Astrocyte (in vitro differentiated cells and primary cell): ENCODE measurements at regions not wholly inside any gene's neighbourhood (a gene's known extent, or its start where the extent isn't known, plus 50 kb on each side); places are given as distances from the start of the nearest gene placed in this dataset.

Source experiments
- DNase-seq: peaks from one replicate; pipeline ENCODE4 v3.0.0-alpha.2; 2010; ENCODE audit warnings: low read depth
- FAIRE-seq: peaks from 2 replicates; lab custom pipeline; 2011; peaks lifted over from hg19 to GRCh38; lab: Jason Lieb, UNC
- H2AFZ ChIP-seq: 2 replicates; pipeline ENCODE4 v1.6.0; 2012; ENCODE audit warnings: low read depth, low read length, inconsistent platforms
- H3K27ac ChIP-seq: 2 replicates; pipeline ENCODE4 v1.5.1; 2011; ENCODE audit warnings: low read depth, low read length, inconsistent platforms
- H3K27me3 ChIP-seq: 2 replicates; pipeline ENCODE4 v1.6.0; 2011; ENCODE audit warnings: low read length, inconsistent platforms; ENCODE audit not compliant: insufficient read depth
- H3K36me3 ChIP-seq: 2 replicates; pipeline ENCODE4 v1.5.1; 2011; ENCODE audit warnings: low read length, inconsistent platforms; ENCODE audit not compliant: insufficient read depth
- H3K4me1 ChIP-seq: 2 replicates; pipeline ENCODE4 v1.5.1; 2011; ENCODE audit warnings: low read length, inconsistent platforms; ENCODE audit not compliant: insufficient read depth
- H3K4me2 ChIP-seq: 2 replicates; pipeline ENCODE4 v1.6.0; 2012; ENCODE audit warnings: low read length, inconsistent platforms
- H3K4me3 ChIP-seq: 2 replicates; pipeline ENCODE4 v1.5.1; 2011; ENCODE audit warnings: low read depth, mild to moderate bottlenecking, low read length, inconsistent platforms; ENCODE audit not compliant: insufficient read depth
- H3K79me2 ChIP-seq: 2 replicates; pipeline ENCODE4 v1.6.0; 2012; ENCODE audit warnings: mild to moderate bottlenecking, low read length, inconsistent platforms; ENCODE audit not compliant: insufficient read depth
- H3K9ac ChIP-seq: 2 replicates; pipeline ENCODE4 v1.6.0; 2012; ENCODE audit warnings: mild to moderate bottlenecking, low read length, inconsistent platforms
- H3K9me3 ChIP-seq: 2 replicates; pipeline ENCODE4 v1.5.1; 2012; ENCODE audit warnings: low read depth, mild to moderate bottlenecking, low read length, inconsistent platforms; ENCODE audit not compliant: insufficient read depth
- H4K20me1 ChIP-seq: 2 replicates; pipeline ENCODE4 v1.6.0; 2012; ENCODE audit warnings: low read length, inconsistent platforms; ENCODE audit not compliant: insufficient read depth
- H3K27ac Mint-ChIP-seq: one replicate; pipeline ENCODE4 v1.8.0; 2021; ENCODE audit warnings: mild to moderate bottlenecking, mixed read lengths; ENCODE audit not compliant: unreplicated experiment
- H3K27me3 Mint-ChIP-seq: one replicate; pipeline ENCODE4 v1.8.0; 2021; ENCODE audit warnings: low read depth, mixed read lengths; ENCODE audit not compliant: unreplicated experiment
- H3K36me3 Mint-ChIP-seq: one replicate; pipeline ENCODE4 v1.8.0; 2021; ENCODE audit warnings: low read depth, mixed read lengths; ENCODE audit not compliant: unreplicated experiment
- H3K4me1 Mint-ChIP-seq: one replicate; pipeline ENCODE4 v1.8.0; 2021; ENCODE audit warnings: low read depth, mixed read lengths; ENCODE audit not compliant: unreplicated experiment
- H3K4me3 Mint-ChIP-seq: one replicate; pipeline ENCODE4 v1.8.0; 2021; ENCODE audit warnings: mild to moderate bottlenecking, moderate library complexity, mixed read lengths; ENCODE audit not compliant: unreplicated experiment
- H3K9me3 Mint-ChIP-seq: one replicate; pipeline ENCODE4 v1.8.0; 2021; ENCODE audit warnings: mild to moderate bottlenecking, mixed read lengths; ENCODE audit not compliant: unreplicated experiment
- EZH2 ChIP-seq: IDR thresholded peaks from 2 replicates; pipeline ENCODE4 v1.6.1; 2012; ENCODE audit warnings: mild to moderate bottlenecking, low read length, inconsistent platforms; ENCODE audit not compliant: insufficient read depth
- TF ChIP-seq, protein P1 (sequence below): IDR thresholded peaks from 2 replicates; pipeline ENCODE4 v1.5.1; 2011; ENCODE audit warnings: low read depth, mild to moderate bottlenecking, inconsistent platforms, low read length, moderate library complexity; ENCODE audit not compliant: insufficient read depth

DNA sequence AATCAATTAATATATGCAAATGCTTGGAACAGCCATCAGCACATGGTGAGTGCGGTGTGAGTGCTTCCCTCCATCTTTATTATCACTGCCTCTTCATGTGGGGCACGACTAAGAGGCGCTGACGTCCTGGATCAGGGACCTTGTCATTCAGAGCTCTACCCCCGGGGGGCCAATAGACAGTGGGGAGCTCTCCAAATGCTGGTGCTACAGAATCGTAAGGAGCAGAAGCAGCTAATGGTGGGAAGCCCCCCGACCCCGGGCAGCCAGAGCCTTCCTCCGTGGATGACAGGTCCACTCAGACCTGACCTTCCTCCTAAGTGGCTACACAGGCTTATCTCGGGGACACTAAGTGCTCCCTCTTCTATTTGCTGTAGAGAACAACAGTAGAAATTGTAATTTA, 257.5 kb upstream of the PMEPA1 start:
- Histone ChIP-seq H3K79me2 (no peaks in the 10 kb centered on the region), H3K9me3 (peaks cover 3% of the 10 kb centered on the region), H3K27ac (no peak overlapping the region), H3K9ac (no peak overlapping the region), H4K20me1 (no peaks in the 10 kb centered on the region), H3K4me3 (no peak overlapping the region), H3K27me3 (no peaks in the 10 kb centered on the region), H3K4me1 (peaks cover 4% of the 10 kb centered on the region), H3K36me3 (no peaks in the 10 kb centered on the region), H3K4me2 (no peak overlapping the region), H2AFZ (no peak overlapping the region)
- Mint-ChIP-seq H3K36me3 (peaks cover 7% of the 10 kb centered on the region), H3K27me3 (peaks cover 45% of the 10 kb centered on the region), H3K4me3 (no peak overlapping the region), H3K9me3 (peaks cover 13% of the 10 kb centered on the region), H3K4me1 (peaks cover 10% of the 10 kb centered on the region), H3K27ac (no peak overlapping the region)
- TF ChIP-seq, protein P1, sequence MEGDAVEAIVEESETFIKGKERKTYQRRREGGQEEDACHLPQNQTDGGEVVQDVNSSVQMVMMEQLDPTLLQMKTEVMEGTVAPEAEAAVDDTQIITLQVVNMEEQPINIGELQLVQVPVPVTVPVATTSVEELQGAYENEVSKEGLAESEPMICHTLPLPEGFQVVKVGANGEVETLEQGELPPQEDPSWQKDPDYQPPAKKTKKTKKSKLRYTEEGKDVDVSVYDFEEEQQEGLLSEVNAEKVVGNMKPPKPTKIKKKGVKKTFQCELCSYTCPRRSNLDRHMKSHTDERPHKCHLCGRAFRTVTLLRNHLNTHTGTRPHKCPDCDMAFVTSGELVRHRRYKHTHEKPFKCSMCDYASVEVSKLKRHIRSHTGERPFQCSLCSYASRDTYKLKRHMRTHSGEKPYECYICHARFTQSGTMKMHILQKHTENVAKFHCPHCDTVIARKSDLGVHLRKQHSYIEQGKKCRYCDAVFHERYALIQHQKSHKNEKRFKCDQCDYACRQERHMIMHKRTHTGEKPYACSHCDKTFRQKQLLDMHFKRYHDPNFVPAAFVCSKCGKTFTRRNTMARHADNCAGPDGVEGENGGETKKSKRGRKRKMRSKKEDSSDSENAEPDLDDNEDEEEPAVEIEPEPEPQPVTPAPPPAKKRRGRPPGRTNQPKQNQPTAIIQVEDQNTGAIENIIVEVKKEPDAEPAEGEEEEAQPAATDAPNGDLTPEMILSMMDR = no peak
- no peak for TF ChIP-seq EZH2
- no peak for FAIRE-seq
- DNase-seq = no peak

DNA sequence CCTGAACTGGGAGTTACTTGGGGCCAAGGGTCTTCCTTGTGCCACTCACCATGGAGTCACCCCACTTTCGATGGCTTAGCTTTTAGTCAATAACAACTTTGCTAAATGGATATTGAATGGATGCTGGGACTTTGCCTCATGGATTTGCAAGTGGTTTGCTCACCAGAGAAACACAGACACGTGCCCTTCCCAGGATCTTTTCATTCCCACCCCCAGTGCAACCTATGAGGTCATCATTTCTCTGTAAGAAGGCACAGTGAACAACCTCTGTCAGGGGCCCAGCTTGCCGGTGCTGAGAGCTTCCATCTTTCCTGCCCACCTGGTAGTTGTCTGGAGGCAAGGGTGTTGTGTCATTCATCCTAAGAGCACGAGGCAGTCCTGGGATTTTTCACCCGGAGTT, 256.8 kb upstream of the PMEPA1 start:
- H3K27me3 Mint-ChIP-seq = peaks cover 39% of the 10 kb centered on the region
- Histone ChIP-seq H4K20me1 (no peaks in the 10 kb centered on the region), H3K4me3 (no peak overlapping the region), H3K9ac (no peak overlapping the region), H3K79me2 (no peaks in the 10 kb centered on the region), H2AFZ (no peak overlapping the region), H3K27ac (no peak overlapping the region), H3K4me2 (no peak overlapping the region), H3K9me3 (no peaks in the 10 kb centered on the region), H3K4me1 (peaks cover 4% of the 10 kb centered on the region), H3K27me3 (no peaks in the 10 kb centered on the region), H3K36me3 (no peaks in the 10 kb centered on the region)
- H3K4me1 Mint-ChIP-seq = peaks cover 10% of the 10 kb centered on the region
- peaks cover 8% of the 10 kb centered on the region for H3K9me3 Mint-ChIP-seq
- no peak for TF ChIP-seq EZH2
- TF ChIP-seq, protein P1 = no peak
- H3K27ac Mint-ChIP-seq = no peak overlapping the region
- FAIRE-seq = no peak
- DNase-seq = no peak
- no peak overlapping the region for H3K4me3 Mint-ChIP-seq
- peaks cover 7% of the 10 kb centered on the region for H3K36me3 Mint-ChIP-seq

DNA sequence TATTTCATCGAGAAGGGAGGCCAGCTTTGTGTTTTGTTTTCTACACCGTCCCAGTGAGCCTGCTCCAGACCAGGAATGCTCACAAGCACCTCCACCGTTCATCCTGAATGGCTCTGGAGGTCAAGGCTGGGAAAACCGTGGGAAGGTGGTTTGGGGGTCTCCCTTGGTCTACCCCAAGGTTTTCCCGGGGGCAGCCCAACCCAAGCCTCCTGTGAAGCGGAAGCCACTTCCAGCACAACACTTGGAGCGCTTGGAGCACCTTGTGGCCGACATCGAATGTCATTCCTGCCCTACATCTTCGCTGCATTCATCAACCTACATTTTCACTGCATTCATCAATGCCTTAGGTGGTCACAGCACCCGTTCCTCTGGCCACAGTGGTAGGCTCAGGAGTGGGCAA, 255.6 kb upstream of the PMEPA1 start:
- TF ChIP-seq, protein P1 = no peak
- no peak for TF ChIP-seq EZH2
- Histone ChIP-seq H3K9ac (no peak overlapping the region), H3K27me3 (no peaks in the 10 kb centered on the region), H2AFZ (no peak overlapping the region), H3K4me3 (no peak overlapping the region), H3K36me3 (no peaks in the 10 kb centered on the region), H3K27ac (no peak overlapping the region), H3K79me2 (no peaks in the 10 kb centered on the region), H3K9me3 (no peaks in the 10 kb centered on the region), H3K4me2 (no peak overlapping the region), H3K4me1 (peaks cover 4% of the 10 kb centered on the region), H4K20me1 (no peaks in the 10 kb centered on the region)
- H3K27ac Mint-ChIP-seq = no peak overlapping the region
- peaks cover 7% of the 10 kb centered on the region for H3K36me3 Mint-ChIP-seq
- peaks cover 36% of the 10 kb centered on the region for H3K27me3 Mint-ChIP-seq
- H3K4me3 Mint-ChIP-seq = no peak overlapping the region
- H3K4me1 Mint-ChIP-seq = peaks cover 10% of the 10 kb centered on the region
- no peak for FAIRE-seq
- no peak for DNase-seq
- peaks cover 4% of the 10 kb centered on the region for H3K9me3 Mint-ChIP-seq
